Thyroid gland (tissue), 4 donors: ENCODE measurements at regions not wholly inside any gene's neighbourhood (a gene's known extent, or its start where the extent isn't known, plus 50 kb on each side); places are given as distances from the start of the nearest gene placed in this dataset.

Source experiments
- DNase-seq, 2 donors: peaks; one replicate each; pipeline ENCODE4 v3.0.0-alpha.2; 2019
- H3K27ac ChIP-seq, 3 donors: fragments of 200-600 bp; sonication (generic); 1 replicate in 2 of 3; 2 replicates in 1 of 3; pipeline ENCODE4 v1.5.1; 2016 to 2019; ENCODE audit warnings: mild to moderate bottlenecking in 1 of 3, moderate library complexity in 1 of 3
- H3K27me3 ChIP-seq: fragments of 200-600 bp; sonication (generic); one replicate; pipeline ENCODE4 v1.5.1; 2019
- H3K36me3 ChIP-seq, 2 donors: fragments of 200-600 bp; sonication (generic); one replicate each; pipeline ENCODE4 v1.5.1; 2016 to 2019
- H3K4me1 ChIP-seq, 2 donors: fragments of 200-600 bp; sonication (generic); one replicate each; pipeline ENCODE4 v1.5.1; 2017 to 2019
- H3K4me3 ChIP-seq, 3 donors: fragments of 200-600 bp; sonication (generic); replicated peaks in 1 of 3; 1 replicate in 2 of 3; 2 replicates in 1 of 3; pipeline ENCODE4 v1.5.1; 2016; ENCODE audit warnings: mild to moderate bottlenecking in 1 of 3
- H3K9me3 ChIP-seq: fragments of 200-600 bp; sonication (generic); one replicate; pipeline ENCODE4 v1.5.1; 2017
- CTCF ChIP-seq, 6 experiments: fragments of 200-600 bp in 3 of 6; fragments of 450-650 bp in 3 of 6; sonication (generic) in 3 of 6; IDR thresholded peaks; one replicate each; pipeline ENCODE4 v1.5.1; 2016 to 2019; ENCODE audit warnings: antibody characterized with exemption in 6 of 6, mild to moderate bottlenecking in 2 of 6, inconsistent platforms in 1 of 6, moderate library complexity in 1 of 6
- POLR2A ChIP-seq, 2 donors: fragments of 450-650 bp; IDR thresholded peaks; one replicate each; pipeline ENCODE4 v1.6.1; 2017; ENCODE audit warnings: antibody characterized with exemption in 2 of 2, mild to moderate bottlenecking in 2 of 2, moderate library complexity in 1 of 2
- WGBS, 2 donors: methylation state at CpG; one replicate each; pipeline ENCODE4 v1.1.5; 2017; 5-methylcytosine and 5-hydroxymethylcytosine counted together
- intact Hi-C: fragments of 100-400 bp; cut with DNase I; formaldehyde crosslinking; loops from one replicate; pipeline ENCODE4 v1.15.1; 2023

GRCh38 chr16:55406651-55407050 is 72.3 kb upstream of the MMP2 start:
- Histone ChIP-seq H3K4me1 (peaks cover 0 to 3% of the 10 kb centered on the region in 2 donors), H3K4me3 (no peak overlapping the region), H3K9me3 (no peaks in the 10 kb centered on the region), H3K27me3 (no peaks in the 10 kb centered on the region), H3K27ac (no peak overlapping the region), H3K36me3 (no peaks in the 10 kb centered on the region)
- no peak for TF ChIP-seq CTCF (IDR thresholded peaks at IDR 0.05)
- no peak for TF ChIP-seq POLR2A (IDR thresholded peaks at IDR 0.05)
- 78 to 85% methylated on average over 2 of the region's 2 CpGs for whole genome bisulfite sequencing, 2 donors
- DNase-seq, result no peak
- intact Hi-C loops, result no loop called here

DNA sequence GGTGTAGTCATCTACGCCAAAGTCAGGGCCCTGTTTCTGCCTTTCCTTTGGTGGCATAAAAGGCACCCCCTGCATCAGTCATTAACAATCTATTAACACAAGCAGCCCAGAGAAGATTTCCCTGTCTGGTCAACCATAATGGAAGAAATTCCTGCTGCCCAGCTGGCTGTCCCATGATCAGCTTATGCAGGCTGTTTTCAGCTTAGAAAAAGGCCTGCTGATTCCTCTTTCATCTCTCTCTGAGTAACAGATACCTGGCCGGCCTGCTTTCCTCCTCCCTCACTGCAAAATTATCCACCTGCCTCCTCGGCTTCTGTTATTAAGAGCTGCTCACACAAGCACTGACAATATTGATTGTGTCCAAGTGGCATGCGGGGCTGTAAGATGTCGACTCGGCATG is 70.3 kb upstream of the MMP2 start:
- WGBS, 2 donors, result 52 to 56% methylated on average over 6 of the region's 6 CpGs
- peak; percentile 20 to 51 for DNase-seq
- Histone ChIP-seq H3K9me3 (no peaks in the 10 kb centered on the region), H3K27ac (no peak overlapping the region), H3K36me3 (no peaks in the 10 kb centered on the region), H3K4me1 (peaks cover 0 to 3% of the 10 kb centered on the region in 2 donors), H3K27me3 (no peaks in the 10 kb centered on the region), H3K4me3 (no peak overlapping the region)
- intact Hi-C loops, result no loop called here
- TF ChIP-seq POLR2A (IDR thresholded peaks at IDR 0.05) (no peak), CTCF (IDR thresholded peaks at IDR 0.05) (no peak)

- no peak for DNase-seq
- whole genome bisulfite sequencing, 2 donors, result 59 to 80% methylated on average over 3 of the region's 3 CpGs
- intact Hi-C loops, result no loop called here
- Histone ChIP-seq H3K36me3 (no peaks in the 10 kb centered on the region), H3K4me1 (peaks cover 0 to 3% of the 10 kb centered on the region in 2 donors), H3K27ac (no peak overlapping the region), H3K27me3 (no peaks in the 10 kb centered on the region), H3K4me3 (no peak overlapping the region), H3K9me3 (no peaks in the 10 kb centered on the region)
- TF ChIP-seq POLR2A (IDR thresholded peaks at IDR 0.05), result no peak
- TF ChIP-seq CTCF (IDR thresholded peaks at IDR 0.05), result no peak
Measured at GRCh38 chr16:55411231-55411630, 67.8 kb upstream of the MMP2 start.

DNA sequence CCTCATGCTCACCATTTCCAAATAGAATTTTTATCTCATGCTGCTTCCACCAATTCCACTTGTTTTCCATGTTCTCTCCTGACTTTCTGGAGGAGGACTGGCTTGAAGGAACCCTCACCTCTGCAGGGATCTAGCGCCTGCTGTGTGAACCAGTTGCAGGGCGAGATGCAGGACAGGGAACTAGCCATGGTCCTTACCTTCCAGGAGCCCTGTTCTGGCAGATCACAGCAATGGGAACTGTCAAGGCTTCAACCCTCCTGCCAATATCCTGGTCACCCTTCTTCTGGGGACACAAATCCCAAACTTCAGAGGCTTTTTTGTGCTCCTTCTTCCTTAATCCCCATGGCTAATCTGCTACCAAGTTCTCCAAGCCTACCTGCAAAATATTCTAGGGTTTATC is 60.4 kb upstream of the MMP2 start:
- 20 to 27% methylated on average over 2 of the region's 2 CpGs for WGBS, 2 donors
- TF ChIP-seq CTCF (IDR thresholded peaks at IDR 0.05), result no peak
- no peak overlapping the region for H3K27ac ChIP-seq
- peak in 1 of 2 donors; percentile 8 for DNase-seq
- no peak overlapping the region for H3K4me3 ChIP-seq
- no peaks in the 10 kb centered on the region for H3K4me1 ChIP-seq
- no peaks in the 10 kb centered on the region for H3K27me3 ChIP-seq
- intact Hi-C loops, result no loop called here
- H3K9me3 ChIP-seq, result no peaks in the 10 kb centered on the region
- H3K36me3 ChIP-seq, result no peaks in the 10 kb centered on the region

DNA sequence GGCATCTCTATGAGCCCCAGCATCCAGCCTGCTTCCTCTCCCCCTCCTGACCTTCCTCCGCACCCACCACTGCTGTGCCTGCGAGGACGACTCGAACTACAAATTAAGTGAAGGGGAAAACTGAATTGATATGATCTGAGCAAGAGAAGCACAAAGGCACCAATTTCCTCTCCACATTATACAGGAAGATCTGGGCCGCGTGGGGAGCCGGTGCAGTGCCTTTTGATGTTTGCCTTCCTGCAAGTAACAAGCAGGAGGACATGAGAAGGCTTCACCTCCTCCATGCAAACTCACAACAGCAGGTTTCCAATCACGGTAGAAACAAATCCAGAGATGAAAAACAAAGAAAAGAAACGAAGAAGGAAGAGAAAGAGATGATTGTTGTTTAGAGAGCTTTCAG is 57.8 kb upstream of the MMP2 start:
- no peaks in the 10 kb centered on the region for H3K4me1 ChIP-seq
- no peaks in the 10 kb centered on the region for H3K27me3 ChIP-seq
- no peaks in the 10 kb centered on the region for H3K36me3 ChIP-seq
- no peak overlapping the region for H3K4me3 ChIP-seq
- no peak for DNase-seq
- intact Hi-C loops, result no loop called here
- TF ChIP-seq CTCF (IDR thresholded peaks at IDR 0.05) (no peak), POLR2A (IDR thresholded peaks at IDR 0.05) (no peak)
- H3K9me3 ChIP-seq, result no peaks in the 10 kb centered on the region
- 49 to 55% methylated on average over 9 of the region's 9 CpGs for WGBS, 2 donors
- no peak overlapping the region for H3K27ac ChIP-seq
